B cell (primary cell): ENCODE measurements at regions not wholly inside any gene's neighbourhood (a gene's known extent, or its start where the extent isn't known, plus 50 kb on each side); places are given as distances from the start of the nearest gene placed in this dataset.

Experiments
- ATAC-seq: fragments of 200-7000 bp; cut with Tn5 transposase; one replicate; pipeline ENCODE4 v1.10.0; 2021; ENCODE audit warnings: low read depth, mild to moderate bottlenecking, moderate number of reproducible peaks, moderate library complexity
- CTCF ChIA-PET: fragments of 350-600 bp; sonication (Branson Sonifier 250); formaldehyde crosslinking; loops from one replicate; lab custom pipeline; 2021; ENCODE audit warnings: antibody characterized with exemption, inconsistent platforms; lab: Charles Lee
- POLR2A ChIA-PET: fragments of 350-600 bp; sonication (Branson Sonifier 250); formaldehyde crosslinking; loops from one replicate; lab custom pipeline; 2021; ENCODE audit warnings: antibody characterized with exemption; lab: Charles Lee
- DNase-seq: peaks from one replicate; pipeline ENCODE4 v3.0.0; 2013
- H2AFZ ChIP-seq: 2 replicates; pipeline ENCODE4 v1.6.1; 2012; ENCODE audit warnings: mild to moderate bottlenecking, low read depth, low read length; ENCODE audit not compliant: insufficient read depth, poor library complexity, severe bottlenecking
- H3K27ac ChIP-seq, 2 donors: 1 replicate in 1 of 2; 2 replicates in 1 of 2; pipeline ENCODE4 v1.5.1; 2012 to 2013; ENCODE audit warnings: low read length in 2 of 2, mild to moderate bottlenecking in 2 of 2, moderate library complexity in 1 of 2
- H3K27me3 ChIP-seq, 4 experiments: fragments of 200-600 bp in 1 of 4; sonication (generic) in 1 of 4; replicated peaks in 1 of 4; 1 replicate in 2 of 4; 2 replicates in 2 of 4; pipeline versions ENCODE4 v1.6.1 to v1.7.0; 2013 to 2016; ENCODE audit warnings: low read length in 3 of 4, mild to moderate bottlenecking in 2 of 4, mixed read lengths in 1 of 4, moderate library complexity in 1 of 4; ENCODE audit not compliant: insufficient read depth in 4 of 4, control insufficient read depth in 3 of 4; ENCODE audit errors: control extremely low read depth in 1 of 4
- H3K36me3 ChIP-seq, 2 experiments: replicated peaks in 1 of 2; 1 replicate in 1 of 2; 2 replicates in 1 of 2; pipeline versions ENCODE4 v1.6.1 to v1.7.1; 2013; ENCODE audit warnings: low read length in 1 of 2; ENCODE audit not compliant: insufficient read depth in 2 of 2, control insufficient read depth in 1 of 2; ENCODE audit errors: control extremely low read depth in 1 of 2, extremely low read depth in 1 of 2
- H3K4me1 ChIP-seq, 2 donors: fragments of 200-600 bp in 1 of 2; sonication (generic) in 1 of 2; 1 replicate in 1 of 2; 2 replicates in 1 of 2; pipeline versions ENCODE4 v1.5.1 to v1.6.1; 2013 to 2017; ENCODE audit warnings: low read length in 2 of 2; ENCODE audit not compliant: control insufficient read depth in 2 of 2, insufficient read depth in 2 of 2
- H3K4me2 ChIP-seq: replicated peaks from 2 replicates; pipeline ENCODE3; 2012; ENCODE audit warnings: mild to moderate bottlenecking, low read depth, low read length; ENCODE audit not compliant: poor library complexity, severe bottlenecking
- H3K4me3 ChIP-seq, 5 experiments: fragments of 200-600 bp in 1 of 5; sonication (generic) in 1 of 5; 1 replicate in 3 of 5; 2 replicates in 2 of 5; pipeline versions ENCODE4 v1.5.1 to v1.7.0; 2011 to 2016; ENCODE audit warnings: low read length in 4 of 5, mild to moderate bottlenecking in 4 of 5, low read depth in 2 of 5, control low read depth in 1 of 5, moderate library complexity in 1 of 5; ENCODE audit not compliant: insufficient read depth in 1 of 5; ENCODE audit errors: control extremely low read depth in 1 of 5, extremely low read depth in 1 of 5
- H3K79me2 ChIP-seq: fragments of 200-600 bp; sonication (generic); one replicate; pipeline ENCODE4 v1.6.0; 2016; ENCODE audit warnings: low read length; ENCODE audit not compliant: control insufficient read depth, insufficient read depth
- H3K9ac ChIP-seq: fragments of 200-600 bp; sonication (generic); 2 replicates; pipeline ENCODE4 v1.6.1; 2017; ENCODE audit warnings: mild to moderate bottlenecking, low read length, moderate library complexity
- H3K9me3 ChIP-seq, 3 donors: one replicate each; pipeline versions ENCODE4 v1.6.1 to v1.7.1; 2013; ENCODE audit warnings: low read length in 2 of 3; ENCODE audit not compliant: control insufficient read depth in 2 of 3, insufficient read depth in 1 of 3; ENCODE audit errors: control extremely low read depth in 1 of 3
- H4K20me1 ChIP-seq: 2 replicates; pipeline ENCODE4 v1.6.0; 2012; ENCODE audit warnings: mild to moderate bottlenecking, low read length; ENCODE audit not compliant: insufficient read depth, control insufficient read depth, poor library complexity, severe bottlenecking
- H3K27ac Mint-ChIP-seq: one replicate; pipeline ENCODE4 v1.8.0; 2021; ENCODE audit warnings: mixed read lengths
- H3K27me3 Mint-ChIP-seq: one replicate; pipeline ENCODE4 v1.8.0; 2021; ENCODE audit warnings: mixed read lengths
- H3K4me1 Mint-ChIP-seq: one replicate; pipeline ENCODE4 v1.8.0; 2021; ENCODE audit warnings: mixed read lengths
- H3K4me3 Mint-ChIP-seq: one replicate; pipeline ENCODE4 v1.8.0; 2021; ENCODE audit warnings: mixed read lengths
- H3K9me3 Mint-ChIP-seq: one replicate; pipeline ENCODE4 v1.8.0; 2022; ENCODE audit warnings: mixed read lengths; ENCODE audit not compliant: insufficient read depth
- CTCF ChIP-seq: fragments of 200-600 bp; IDR thresholded peaks from one replicate; pipeline ENCODE4 v1.8.0; 2022; ENCODE audit warnings: antibody characterized with exemption, mild to moderate bottlenecking
- EZH2 ChIP-seq: IDR thresholded peaks from 2 replicates; pipeline ENCODE4 v1.6.1; 2012; ENCODE audit warnings: borderline replicate concordance, low read depth, mild to moderate bottlenecking, moderate library complexity, low read length; ENCODE audit not compliant: insufficient read depth, poor library complexity, severe bottlenecking
- WGBS: methylation state at CpG from one replicate; pipeline ENCODE4 v1.1.5; 2013; ENCODE audit warnings: missing lambda C conversion rate; ENCODE audit not compliant: insufficient coverage; 5-methylcytosine and 5-hydroxymethylcytosine counted together
- intact Hi-C: fragments of 100-400 bp; cut with micrococcal nuclease; formaldehyde crosslinking; loops from one replicate; pipeline ENCODE4 v1.10.0; 2022

GRCh38 chr12:92505254-92506231 is 197.2 kb upstream of the PLEKHG7 start:
- H3K9me3 Mint-ChIP-seq: no peaks in the 10 kb centered on the region
- peaks cover 0 to 1% (median 0%) of the 10 kb centered on the region in 3 donors for H3K9me3 ChIP-seq
- H3K4me3 Mint-ChIP-seq: peak overlapping the region; percentile 73
- intact Hi-C loops: loop anchor here (1.0 to 10.0 kb wide), 4 partner anchors 35 to 631 kb away; no protein-coding TSS in a partner anchor
- H3K27ac ChIP-seq: peak overlapping the region; percentile 79 to 91
- CTCF ChIA-PET: interaction anchor here (0.6 to 6.8 kb wide), 21 partner anchors 11 to 1123 kb away, joined by 3 to 49 read pairs (median 4); partner anchors contain the start of gene BTG1
- no peaks in the 10 kb centered on the region for H3K27me3 ChIP-seq
- peak overlapping the region; percentile 87 for H3K27ac Mint-ChIP-seq
- peak overlapping the region; percentile 77 for H2AFZ ChIP-seq
- peak overlapping the region; percentile 16 to 62 (median 43) for H3K4me3 ChIP-seq
- H3K4me1 ChIP-seq: peaks cover 60 to 62% of the 10 kb centered on the region in 2 donors
- POLR2A ChIA-PET: interaction anchor here (0.6 to 4.2 kb wide), 13 partner anchors 11 to 364 kb away, joined by 3 to 27 read pairs (median 4); partner anchors contain the start of gene BTG1
- H3K79me2 ChIP-seq: peaks cover 11% of the 10 kb centered on the region
- no peaks in the 10 kb centered on the region for H3K27me3 Mint-ChIP-seq
- TF ChIP-seq EZH2: no peak
- no peak for TF ChIP-seq CTCF
- peak; percentile 61 for ATAC-seq
- WGBS: 0% methylated on average over 2 of the region's 12 CpGs
- no peaks in the 10 kb centered on the region for H4K20me1 ChIP-seq
- peak; percentile 75 for DNase-seq
- H3K9ac ChIP-seq: peak overlapping the region; percentile 60
- no peaks in the 10 kb centered on the region for H3K36me3 ChIP-seq
- H3K4me2 ChIP-seq: peak overlapping the region; percentile 79
- peaks cover 65% of the 10 kb centered on the region for H3K4me1 Mint-ChIP-seq
